ENCODE measurements at regions not wholly inside any gene's neighbourhood (a gene's known extent, or its start where the extent isn't known, plus 50 kb on each side); places are given as distances from the start of the nearest gene placed in this dataset.
"Not testable (repeated sequence)": the region's sequence is repeated elsewhere in the genome, so short reads cannot be mapped to it uniquely, and the experiment has no call there.

- no peak for TF ChIP-seq CTCF (IDR thresholded peaks at IDR 0.05; ENCODE audit: extremely low read depth, insufficient read depth, missing control alignments)
- in situ Hi-C loops (cut with MboI; ENCODE audit: low pct_unique_long_range_greater_than_20kb, low sequenced_read_pairs, unreplicated experiment) = no loop called here
- DNase-seq (ENCODE audit: low spot score) = no peak
These were observed 120.3 kb upstream of the PRKG2 start for GRCh38 chr4:81335122-81335912.

DNA sequence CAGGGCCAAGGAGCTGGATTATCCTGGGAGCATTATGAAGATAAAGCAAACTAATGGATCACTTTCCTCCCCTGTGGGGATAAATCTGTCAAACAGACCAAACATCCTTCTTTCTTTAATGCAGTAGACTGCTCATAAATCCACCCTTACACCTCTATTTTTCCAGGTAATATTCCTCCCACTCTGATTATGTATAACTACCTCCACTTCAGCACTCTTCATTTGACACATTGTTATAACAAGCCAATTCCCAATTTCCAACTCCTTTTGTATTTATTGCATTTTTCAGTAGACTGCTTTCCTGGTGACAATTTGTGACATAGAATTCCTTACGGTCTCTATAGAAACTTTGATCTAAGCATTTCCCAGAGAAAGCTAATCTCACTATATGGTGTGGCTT is 115.0 kb upstream of the PRKG2 start:
- TF ChIP-seq CTCF (IDR thresholded peaks at IDR 0.05; ENCODE audit: extremely low read depth, insufficient read depth, missing control alignments) = no peak
- in situ Hi-C loops (cut with MboI; ENCODE audit: low pct_unique_long_range_greater_than_20kb, low sequenced_read_pairs, unreplicated experiment) = no loop called here
- DNase-seq (ENCODE audit: low spot score) = no peak

DNA sequence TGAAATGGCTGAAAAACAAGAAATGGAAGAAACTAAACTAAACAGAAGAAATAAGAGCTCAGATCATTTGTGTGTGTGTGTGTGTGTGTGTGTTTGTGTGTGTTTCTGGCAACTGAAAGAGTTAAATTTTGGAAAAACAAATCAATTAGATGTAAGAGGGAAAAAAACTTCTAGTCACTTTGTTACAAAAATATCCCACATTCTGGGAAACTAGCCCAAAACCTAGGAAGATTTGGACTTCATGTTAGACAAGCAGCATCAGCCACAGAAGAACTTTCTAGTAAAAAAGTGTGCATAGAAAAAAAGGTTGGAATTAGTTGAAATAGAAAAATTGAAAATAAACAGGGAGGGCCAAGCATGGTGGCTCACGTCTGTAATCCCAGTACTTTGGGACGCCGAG is 111.6 kb upstream of the PRKG2 start:
- TF ChIP-seq CTCF (IDR thresholded peaks at IDR 0.05; ENCODE audit: extremely low read depth, insufficient read depth, missing control alignments) = no peak
- in situ Hi-C loops (cut with MboI; ENCODE audit: low pct_unique_long_range_greater_than_20kb, low sequenced_read_pairs, unreplicated experiment) = no loop called here

DNA sequence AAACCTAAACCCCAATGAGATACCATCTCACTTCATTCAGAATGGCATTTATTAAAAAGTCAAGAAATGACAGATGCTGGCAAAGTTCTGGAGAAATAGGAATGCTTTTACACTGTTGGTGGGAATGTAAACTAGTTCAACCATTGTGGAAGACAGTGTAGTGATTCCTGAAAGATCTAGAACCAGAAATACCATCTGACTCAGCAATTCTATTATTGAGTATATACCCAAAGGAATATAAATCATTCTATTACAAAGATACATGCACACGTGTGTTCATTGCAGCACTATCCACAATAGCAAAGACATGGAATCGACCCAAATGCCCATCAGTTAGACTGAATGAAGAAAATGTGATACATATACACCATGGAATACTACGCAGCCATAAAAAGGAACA is 109.6 kb upstream of the PRKG2 start:
- in situ Hi-C loops (cut with MboI; ENCODE audit: low pct_unique_long_range_greater_than_20kb, low sequenced_read_pairs, unreplicated experiment); DNase-seq (ENCODE audit: low spot score): not testable (repeated sequence)

More for the DNA sequence above, 111.6 kb upstream of the PRKG2 start:
- DNase-seq (ENCODE audit: low spot score) = no peak

GRCh38 chr4:81319657-81320056 is 104.6 kb upstream of the PRKG2 start:
- DNase-seq (ENCODE audit: low spot score) = no peak
- no peak for TF ChIP-seq CTCF (IDR thresholded peaks at IDR 0.05; ENCODE audit: extremely low read depth, insufficient read depth, missing control alignments)
- in situ Hi-C loops (cut with MboI; ENCODE audit: low pct_unique_long_range_greater_than_20kb, low sequenced_read_pairs, unreplicated experiment) = no loop called here

DNA sequence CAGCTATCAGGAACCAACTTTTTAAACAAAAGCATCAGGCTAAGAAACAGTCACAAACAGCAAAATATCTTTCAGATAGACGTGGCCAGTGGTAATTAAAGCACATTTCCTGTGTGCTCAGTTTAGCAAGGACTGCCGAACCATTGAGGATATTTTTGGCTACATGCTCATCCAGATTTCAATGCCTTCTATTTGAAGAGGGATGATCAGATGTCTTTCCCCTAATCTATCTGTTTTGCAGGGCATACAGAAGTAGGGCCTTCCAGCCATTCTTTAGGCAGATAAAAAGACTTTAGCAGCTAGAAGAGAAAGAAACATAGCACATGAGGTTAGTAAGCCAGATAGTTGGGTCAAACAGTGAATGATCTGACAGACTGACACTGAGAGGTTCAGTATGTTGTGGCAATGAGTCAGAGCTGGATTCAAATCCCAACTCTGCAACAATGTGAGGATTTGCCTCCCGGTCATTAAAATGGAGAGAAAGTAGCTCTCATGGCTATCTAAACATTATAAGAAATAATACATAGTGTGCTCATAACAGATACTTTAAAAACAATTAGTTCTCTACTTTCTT is 100.0 kb upstream of the PRKG2 start:
- in situ Hi-C loops (cut with MboI; ENCODE audit: low pct_unique_long_range_greater_than_20kb, low sequenced_read_pairs, unreplicated experiment) = no loop called here
- DNase-seq (ENCODE audit: low spot score) = no peak
- no peak for TF ChIP-seq CTCF (IDR thresholded peaks at IDR 0.05; ENCODE audit: extremely low read depth, insufficient read depth, missing control alignments)

DNA sequence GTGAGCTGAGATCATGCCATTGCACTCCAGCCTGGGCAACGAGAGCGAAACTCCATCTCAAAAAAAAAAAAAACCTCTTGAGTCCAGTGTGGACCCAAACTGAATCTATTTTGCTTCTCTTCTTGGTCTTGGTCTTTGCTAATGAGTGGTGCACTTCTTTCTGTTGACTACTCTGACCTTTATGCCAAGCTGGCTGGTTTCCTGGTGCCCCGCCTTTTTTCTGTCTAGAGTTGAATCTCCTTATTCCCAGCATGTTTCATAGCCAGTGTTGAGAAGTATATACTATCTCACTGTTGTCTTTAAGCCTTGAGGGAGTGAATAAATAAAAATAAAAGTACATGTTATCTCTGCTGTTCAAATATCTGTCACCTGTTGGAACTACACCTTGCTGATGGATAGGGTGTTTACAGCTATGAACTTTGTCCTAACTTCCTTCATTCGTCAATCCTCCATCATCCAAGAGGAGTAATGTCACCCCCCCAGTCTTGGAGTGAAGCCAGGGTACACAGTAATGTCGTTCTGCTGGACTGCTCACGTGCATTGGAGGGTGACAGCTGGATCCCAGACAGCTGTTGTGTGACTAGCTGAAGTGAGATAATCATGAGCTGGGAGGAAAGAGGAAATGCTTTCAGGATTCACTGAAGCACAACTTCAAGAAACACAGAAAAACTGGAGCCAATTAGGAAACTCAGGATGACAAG is 99.3 kb upstream of the PRKG2 start:
- DNase-seq (ENCODE audit: low spot score) = no peak
- in situ Hi-C loops (cut with MboI; ENCODE audit: low pct_unique_long_range_greater_than_20kb, low sequenced_read_pairs, unreplicated experiment) = no loop called here
- TF ChIP-seq CTCF (IDR thresholded peaks at IDR 0.05; ENCODE audit: extremely low read depth, insufficient read depth, missing control alignments) = no peak
